Fibroblast of lung (primary cell): ENCODE measurements at regions not wholly inside any gene's neighbourhood (a gene's known extent, or its start where the extent isn't known, plus 50 kb on each side); places are given as distances from the start of the nearest gene placed in this dataset.

Experiments
- DNase-seq, 2 donors: peaks; one replicate each; pipeline versions ENCODE4 v3.0.0 to v3.0.0-alpha.2; 2010; ENCODE audit warnings: low read depth in 2 of 2
- H2AFZ ChIP-seq: 2 replicates; pipeline ENCODE4 v1.5.1; 2012; ENCODE audit warnings: low read length, control low read depth, inconsistent platforms
- H3K27ac ChIP-seq: 2 replicates; pipeline ENCODE4 v1.5.1; 2011; ENCODE audit warnings: low read length, control low read depth; ENCODE audit not compliant: insufficient read depth
- H3K27me3 ChIP-seq: 2 replicates; pipeline ENCODE4 v1.5.1; 2011; ENCODE audit warnings: mild to moderate bottlenecking, low read length; ENCODE audit not compliant: control insufficient read depth, insufficient read depth
- H3K36me3 ChIP-seq: 2 replicates; pipeline ENCODE4 v1.5.1; 2011; ENCODE audit warnings: low read length; ENCODE audit not compliant: control insufficient read depth, insufficient read depth
- H3K4me1 ChIP-seq: 2 replicates; pipeline ENCODE4 v1.5.1; 2011; ENCODE audit warnings: low read length; ENCODE audit not compliant: control insufficient read depth, insufficient read depth; ENCODE audit errors: extremely low read depth
- H3K4me2 ChIP-seq: 2 replicates; pipeline ENCODE4 v1.5.1; 2011; ENCODE audit warnings: low read length, control low read depth; ENCODE audit not compliant: insufficient read depth; ENCODE audit errors: extremely low read depth
- H3K4me3 ChIP-seq, 4 experiments: fragments of 200-600 bp in 1 of 4; sonication (generic) in 1 of 4; replicated peaks in 1 of 4; 2 replicates each; pipeline ENCODE4 v1.5.1; 2011 to 2016; ENCODE audit warnings: low read length in 4 of 4, low read depth in 3 of 4, mild to moderate bottlenecking in 3 of 4, control low read depth in 2 of 4, inconsistent platforms in 1 of 4, mixed read lengths in 1 of 4; ENCODE audit not compliant: insufficient read depth in 1 of 4; ENCODE audit errors: control extremely low read depth in 1 of 4
- H3K79me2 ChIP-seq: 2 replicates; pipeline ENCODE4 v1.5.1; 2012; ENCODE audit warnings: mild to moderate bottlenecking, low read length, inconsistent platforms; ENCODE audit not compliant: control insufficient read depth, insufficient read depth
- H3K9ac ChIP-seq: 2 replicates; pipeline ENCODE4 v1.5.1; 2011; ENCODE audit warnings: mild to moderate bottlenecking, low read length, control low read depth; ENCODE audit not compliant: insufficient read depth
- H3K9me3 ChIP-seq: 2 replicates; pipeline ENCODE4 v1.5.1; 2012; ENCODE audit warnings: low read depth, low read length; ENCODE audit not compliant: control insufficient read depth, insufficient read depth
- H4K20me1 ChIP-seq: 2 replicates; pipeline ENCODE4 v1.5.1; 2011; ENCODE audit warnings: low read length; ENCODE audit not compliant: control insufficient read depth, insufficient read depth; ENCODE audit errors: extremely low read depth
- EZH2 ChIP-seq: IDR thresholded peaks from 2 replicates; pipeline ENCODE4 v1.5.1; 2012; ENCODE audit warnings: low read length, control low read depth, mild to moderate bottlenecking; ENCODE audit errors: missing control alignments
- TF ChIP-seq, protein P1 (sequence below), 2 donors: IDR thresholded peaks in 1 of 2; conservative IDR thresholded peaks in 1 of 2; 1 replicate in 1 of 2; 2 replicates in 1 of 2; pipeline ENCODE4 v1.5.1; 2011 to 2012; ENCODE audit warnings: low read length in 2 of 2, control low read depth in 1 of 2, inconsistent platforms in 1 of 2, low read depth in 1 of 2, mild to moderate bottlenecking in 1 of 2

GRCh38 chr3:72015463-72015862 lies 230.5 kb upstream of the PROK2 start:
- no peak overlapping the region for H3K4me2 ChIP-seq
- no peaks in the 10 kb centered on the region for H3K27me3 ChIP-seq
- H3K9me3 ChIP-seq: no peaks in the 10 kb centered on the region
- H3K36me3 ChIP-seq: no peaks in the 10 kb centered on the region
- H4K20me1 ChIP-seq: no peaks in the 10 kb centered on the region
- no peak for DNase-seq
- no peak overlapping the region for H3K4me3 ChIP-seq
- H2AFZ ChIP-seq: no peak overlapping the region
- peaks cover 4% of the 10 kb centered on the region for H3K4me1 ChIP-seq
- H3K27ac ChIP-seq: no peak overlapping the region
- TF ChIP-seq, protein P1, sequence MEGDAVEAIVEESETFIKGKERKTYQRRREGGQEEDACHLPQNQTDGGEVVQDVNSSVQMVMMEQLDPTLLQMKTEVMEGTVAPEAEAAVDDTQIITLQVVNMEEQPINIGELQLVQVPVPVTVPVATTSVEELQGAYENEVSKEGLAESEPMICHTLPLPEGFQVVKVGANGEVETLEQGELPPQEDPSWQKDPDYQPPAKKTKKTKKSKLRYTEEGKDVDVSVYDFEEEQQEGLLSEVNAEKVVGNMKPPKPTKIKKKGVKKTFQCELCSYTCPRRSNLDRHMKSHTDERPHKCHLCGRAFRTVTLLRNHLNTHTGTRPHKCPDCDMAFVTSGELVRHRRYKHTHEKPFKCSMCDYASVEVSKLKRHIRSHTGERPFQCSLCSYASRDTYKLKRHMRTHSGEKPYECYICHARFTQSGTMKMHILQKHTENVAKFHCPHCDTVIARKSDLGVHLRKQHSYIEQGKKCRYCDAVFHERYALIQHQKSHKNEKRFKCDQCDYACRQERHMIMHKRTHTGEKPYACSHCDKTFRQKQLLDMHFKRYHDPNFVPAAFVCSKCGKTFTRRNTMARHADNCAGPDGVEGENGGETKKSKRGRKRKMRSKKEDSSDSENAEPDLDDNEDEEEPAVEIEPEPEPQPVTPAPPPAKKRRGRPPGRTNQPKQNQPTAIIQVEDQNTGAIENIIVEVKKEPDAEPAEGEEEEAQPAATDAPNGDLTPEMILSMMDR (conservative IDR thresholded peaks at IDR 0.05 in 1 of 2, IDR thresholded peaks at IDR 0.05 in 1 of 2; ENCODE audit: low read depth in 1 of 2, low read length in 2 of 2): no peak
- H3K9ac ChIP-seq: no peak overlapping the region
- no peaks in the 10 kb centered on the region for H3K79me2 ChIP-seq

- Histone ChIP-seq H3K79me2 (no peaks in the 10 kb centered on the region), H2AFZ (no peak overlapping the region), H3K9ac (no peak overlapping the region), H3K4me1 (no peaks in the 10 kb centered on the region), H3K36me3 (no peaks in the 10 kb centered on the region), H3K27me3 (no peaks in the 10 kb centered on the region), H3K4me3 (no peak overlapping the region), H3K4me2 (no peak overlapping the region), H4K20me1 (no peaks in the 10 kb centered on the region), H3K9me3 (no peaks in the 10 kb centered on the region), H3K27ac (no peak overlapping the region)
- DNase-seq: no peak
- TF ChIP-seq, protein P1 (conservative IDR thresholded peaks at IDR 0.05 in 1 of 2, IDR thresholded peaks at IDR 0.05 in 1 of 2; ENCODE audit: low read depth in 1 of 2, low read length in 2 of 2): no peak
- no peak for TF ChIP-seq EZH2
Measured at GRCh38 chr3:72013084-72013483, 228.1 kb upstream of the PROK2 start.

- no peaks in the 10 kb centered on the region for H3K4me1 ChIP-seq
- no peak overlapping the region for H2AFZ ChIP-seq
Measured at GRCh38 chr3:72012363-72012762, 227.4 kb upstream of the PROK2 start.

More at GRCh38 chr3:72012363-72012762, 227.4 kb upstream of the PROK2 start:
- H3K27me3 ChIP-seq: no peaks in the 10 kb centered on the region
- no peak overlapping the region for H3K4me3 ChIP-seq
- TF ChIP-seq EZH2: no peak
- TF ChIP-seq, protein P1 (conservative IDR thresholded peaks at IDR 0.05 in 1 of 2, IDR thresholded peaks at IDR 0.05 in 1 of 2; ENCODE audit: low read depth in 1 of 2, low read length in 2 of 2): no peak
- no peak overlapping the region for H3K4me2 ChIP-seq
- no peaks in the 10 kb centered on the region for H3K36me3 ChIP-seq
- no peaks in the 10 kb centered on the region for H4K20me1 ChIP-seq
- no peaks in the 10 kb centered on the region for H3K9me3 ChIP-seq
- H3K79me2 ChIP-seq: no peaks in the 10 kb centered on the region
- H3K9ac ChIP-seq: no peak overlapping the region
- no peak for DNase-seq
- no peak overlapping the region for H3K27ac ChIP-seq
